Neural progenitor cell (in vitro differentiated cells): ENCODE measurements at regions not wholly inside any gene's neighbourhood (a gene's known extent, or its start where the extent isn't known, plus 50 kb on each side); places are given as distances from the start of the nearest gene placed in this dataset.

Source experiments
- DNase-seq: peaks from one replicate; pipeline ENCODE4 v3.0.0-alpha.2; 2016; ENCODE audit warnings: low spot score
- H2AFZ ChIP-seq: fragments of 200-600 bp; sonication (generic); replicated peaks from 2 replicates; pipeline ENCODE4 v1.6.1; 2016; ENCODE audit warnings: antibody characterized with exemption
- H3F3A ChIP-seq: fragments of 200-600 bp; sonication (generic); 2 replicates; pipeline ENCODE4 v1.6.1; 2016; ENCODE audit warnings: antibody characterized with exemption, low read depth
- H3K27ac ChIP-seq: fragments of 200-600 bp; sonication (generic); 2 replicates; pipeline ENCODE4 v1.5.1; 2016; ENCODE audit warnings: mild to moderate bottlenecking
- H3K27me3 ChIP-seq: fragments of 200-600 bp; sonication (generic); 2 replicates; pipeline ENCODE4 v1.6.1; 2016; ENCODE audit warnings: mild to moderate bottlenecking, moderate library complexity
- H3K36me3 ChIP-seq: fragments of 200-600 bp; sonication (generic); 2 replicates; pipeline ENCODE4 v1.5.1; 2016
- H3K4me1 ChIP-seq: fragments of 200-600 bp; sonication (generic); 2 replicates; pipeline ENCODE4 v1.6.1; 2016; ENCODE audit warnings: mixed run types
- H3K4me2 ChIP-seq: fragments of 200-600 bp; sonication (generic); 2 replicates; pipeline ENCODE4 v1.6.1; 2016
- H3K4me3 ChIP-seq: fragments of 200-600 bp; sonication (generic); 2 replicates; pipeline ENCODE4 v1.5.1; 2016
- H3K79me2 ChIP-seq: fragments of 200-600 bp; sonication (generic); 2 replicates; pipeline ENCODE4 v1.6.1; 2016; ENCODE audit warnings: low read depth
- H3K9ac ChIP-seq: fragments of 200-600 bp; sonication (generic); 2 replicates; pipeline ENCODE4 v1.6.1; 2016
- H3K9me3 ChIP-seq: fragments of 200-600 bp; sonication (generic); 2 replicates; pipeline ENCODE4 v1.5.1; 2016; ENCODE audit warnings: low read depth
- H4K20me1 ChIP-seq: fragments of 200-600 bp; sonication (generic); 2 replicates; pipeline ENCODE4 v1.6.1; 2016; ENCODE audit warnings: low read depth
- H3K27ac Mint-ChIP-seq: 3 replicates; pipeline ENCODE4 v1.8.0; 2021; ENCODE audit warnings: mixed read lengths
- H3K27me3 Mint-ChIP-seq: 2 replicates; pipeline ENCODE4 v1.8.0; 2022; ENCODE audit warnings: low read depth, mild to moderate bottlenecking, inconsistent platforms, moderate library complexity, mixed read lengths; ENCODE audit not compliant: insufficient read depth
- H3K36me3 Mint-ChIP-seq: 3 replicates; pipeline ENCODE4 v1.8.0; 2021; ENCODE audit warnings: mixed read lengths
- H3K4me1 Mint-ChIP-seq: 3 replicates; pipeline ENCODE4 v1.8.0; 2021; ENCODE audit warnings: mixed read lengths
- H3K4me3 Mint-ChIP-seq: 3 replicates; pipeline ENCODE4 v1.8.0; 2021; ENCODE audit warnings: mild to moderate bottlenecking, moderate library complexity, mixed read lengths
- H3K9me3 Mint-ChIP-seq: 3 replicates; pipeline ENCODE4 v1.8.0; 2020; ENCODE audit warnings: mixed read lengths
- EZH2 ChIP-seq: fragments of 200-600 bp; sonication (generic); IDR thresholded peaks from 2 replicates; pipeline ENCODE4 v1.6.1; 2017; ENCODE audit warnings: antibody characterized with exemption, mild to moderate bottlenecking, moderate library complexity
- EZH2phosphoT487 ChIP-seq: fragments of 200-600 bp; sonication (generic); IDR thresholded peaks from 2 replicates; pipeline ENCODE4 v1.6.1; 2017; ENCODE audit warnings: antibody characterized with exemption
- TF ChIP-seq, protein P1 (sequence below): fragments of 200-600 bp; sonication (generic); IDR thresholded peaks from 2 replicates; pipeline ENCODE4 v1.5.1; 2017; ENCODE audit warnings: antibody characterized with exemption, mild to moderate bottlenecking

DNA sequence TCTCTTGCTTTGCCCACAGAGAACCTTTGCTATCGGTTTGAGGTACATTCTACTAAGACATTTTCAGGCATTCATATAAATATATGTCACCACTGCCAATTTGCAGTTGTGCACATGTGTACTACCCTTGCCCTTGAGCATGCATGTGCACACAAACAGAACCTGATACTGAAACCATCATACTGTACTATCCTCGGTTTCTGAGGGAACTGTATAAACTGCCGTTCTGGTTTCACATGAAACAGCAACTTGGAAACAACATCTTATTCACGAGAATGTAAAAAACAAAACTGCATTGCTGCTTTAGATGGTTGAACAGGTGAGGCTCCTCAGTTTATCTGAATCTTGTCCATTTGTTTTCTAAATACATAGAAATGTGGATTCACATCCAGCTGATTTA, 151.2 kb upstream of the TMEM170B start:
- no peak overlapping the region for H3K9ac ChIP-seq
- no peaks in the 10 kb centered on the region for H3K36me3 ChIP-seq
- no peaks in the 10 kb centered on the region for H3K79me2 ChIP-seq
- H3F3A ChIP-seq = no peaks in the 10 kb centered on the region
- peaks cover 20% of the 10 kb centered on the region for H3K4me1 Mint-ChIP-seq
- H3K4me2 ChIP-seq = no peak overlapping the region
- H4K20me1 ChIP-seq = no peaks in the 10 kb centered on the region
- H2AFZ ChIP-seq = no peak overlapping the region
- H3K36me3 Mint-ChIP-seq = no peaks in the 10 kb centered on the region
- H3K4me3 Mint-ChIP-seq = no peak overlapping the region
- H3K4me3 ChIP-seq = no peak overlapping the region
- H3K27me3 Mint-ChIP-seq = no peaks in the 10 kb centered on the region
- H3K9me3 ChIP-seq = no peaks in the 10 kb centered on the region
- peaks cover 9% of the 10 kb centered on the region for H3K4me1 ChIP-seq
- no peak overlapping the region for H3K27ac Mint-ChIP-seq
- no peak for DNase-seq
- H3K27ac ChIP-seq = no peak overlapping the region
- H3K27me3 ChIP-seq = no peaks in the 10 kb centered on the region
- H3K9me3 Mint-ChIP-seq = peaks cover 2% of the 10 kb centered on the region
- no peak for TF ChIP-seq EZH2phosphoT487
- TF ChIP-seq, protein P1, sequence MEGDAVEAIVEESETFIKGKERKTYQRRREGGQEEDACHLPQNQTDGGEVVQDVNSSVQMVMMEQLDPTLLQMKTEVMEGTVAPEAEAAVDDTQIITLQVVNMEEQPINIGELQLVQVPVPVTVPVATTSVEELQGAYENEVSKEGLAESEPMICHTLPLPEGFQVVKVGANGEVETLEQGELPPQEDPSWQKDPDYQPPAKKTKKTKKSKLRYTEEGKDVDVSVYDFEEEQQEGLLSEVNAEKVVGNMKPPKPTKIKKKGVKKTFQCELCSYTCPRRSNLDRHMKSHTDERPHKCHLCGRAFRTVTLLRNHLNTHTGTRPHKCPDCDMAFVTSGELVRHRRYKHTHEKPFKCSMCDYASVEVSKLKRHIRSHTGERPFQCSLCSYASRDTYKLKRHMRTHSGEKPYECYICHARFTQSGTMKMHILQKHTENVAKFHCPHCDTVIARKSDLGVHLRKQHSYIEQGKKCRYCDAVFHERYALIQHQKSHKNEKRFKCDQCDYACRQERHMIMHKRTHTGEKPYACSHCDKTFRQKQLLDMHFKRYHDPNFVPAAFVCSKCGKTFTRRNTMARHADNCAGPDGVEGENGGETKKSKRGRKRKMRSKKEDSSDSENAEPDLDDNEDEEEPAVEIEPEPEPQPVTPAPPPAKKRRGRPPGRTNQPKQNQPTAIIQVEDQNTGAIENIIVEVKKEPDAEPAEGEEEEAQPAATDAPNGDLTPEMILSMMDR = no peak
- no peak for TF ChIP-seq EZH2

DNA sequence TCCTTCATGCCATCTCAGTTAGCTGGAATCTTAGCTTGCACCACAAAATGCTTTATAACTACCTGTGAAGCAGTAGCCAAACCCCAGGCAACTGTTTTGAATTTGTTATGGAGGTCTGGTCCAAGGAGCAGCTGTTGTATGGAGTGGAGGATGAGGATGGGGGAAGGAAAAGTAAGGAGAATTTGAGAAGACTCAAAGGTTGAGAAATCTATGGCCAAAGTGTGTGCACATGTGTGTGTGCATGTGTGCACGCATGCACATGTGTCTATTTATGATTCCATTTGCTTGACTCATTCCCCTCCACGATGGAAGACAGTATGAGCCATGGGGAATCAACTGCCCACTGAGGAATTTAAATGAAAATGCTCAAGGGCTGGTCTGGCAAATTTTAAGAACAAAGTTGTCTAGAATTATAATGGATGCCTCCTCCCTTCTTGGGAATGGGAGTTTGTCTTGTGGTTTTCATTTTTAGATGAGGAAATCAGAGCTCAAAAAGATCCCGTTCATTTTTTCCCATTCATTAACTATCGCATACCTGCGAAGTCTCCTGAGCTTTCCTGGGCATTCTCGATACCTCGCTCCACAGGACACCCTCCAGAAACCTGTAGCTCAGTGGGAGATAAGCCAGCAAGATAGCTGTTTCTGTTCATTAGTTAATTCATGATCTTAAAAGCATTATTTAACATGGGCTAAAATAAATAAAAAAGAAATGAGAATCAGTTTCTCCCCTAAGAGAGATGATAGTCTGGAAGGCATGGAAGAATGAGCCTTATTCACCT, 152.3 kb upstream of the NEDD9 start:
- no peak overlapping the region for H3K4me2 ChIP-seq
- H3K36me3 Mint-ChIP-seq = no peaks in the 10 kb centered on the region
- H3K9me3 ChIP-seq = no peaks in the 10 kb centered on the region

DNA sequence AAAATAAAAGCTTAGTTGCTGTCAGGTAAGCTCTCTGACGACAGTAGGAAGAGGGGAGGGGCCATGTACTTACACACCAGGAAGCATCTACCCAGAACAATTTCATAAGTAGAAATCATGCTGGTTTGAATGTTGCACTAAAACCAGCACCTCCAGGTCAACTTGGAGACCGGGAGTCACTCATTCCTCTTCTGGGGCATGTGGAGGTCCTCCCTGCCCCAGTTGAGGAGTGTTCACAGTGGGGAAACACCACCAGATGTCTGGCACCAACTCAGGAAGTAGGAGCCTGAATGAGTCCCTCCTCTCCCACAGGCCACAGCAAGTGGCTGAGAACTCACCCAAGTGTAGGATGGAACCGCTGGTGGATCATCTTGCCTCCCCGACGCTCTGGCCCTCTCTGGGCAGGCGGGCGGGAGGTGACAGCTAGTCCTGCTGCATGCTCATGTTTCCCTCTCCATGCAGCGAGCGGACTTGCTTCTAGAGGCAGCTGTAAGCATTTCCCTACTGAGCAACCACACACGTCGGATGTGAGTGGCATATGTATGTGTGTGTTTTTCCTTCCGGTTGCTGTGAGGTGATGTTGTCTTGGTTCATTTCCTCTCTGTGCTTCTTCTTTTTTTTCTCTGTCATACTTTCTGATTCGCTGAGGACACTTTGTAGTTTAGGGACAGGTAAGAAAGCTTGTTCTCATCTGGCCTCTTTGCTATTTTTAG, 149.5 kb upstream of the NEDD9 start:
- Mint-ChIP-seq H3K36me3 (no peaks in the 10 kb centered on the region), H3K27me3 (peaks cover 2% of the 10 kb centered on the region), H3K4me1 (peaks cover 23% of the 10 kb centered on the region), H3K9me3 (peaks cover 8% of the 10 kb centered on the region), H3K27ac (no peak overlapping the region), H3K4me3 (no peak overlapping the region)
- Histone ChIP-seq H3K79me2 (no peaks in the 10 kb centered on the region), H3K4me1 (peaks cover 9% of the 10 kb centered on the region), H3K4me2 (no peak overlapping the region), H3F3A (no peaks in the 10 kb centered on the region), H2AFZ (no peak overlapping the region), H3K9ac (no peak overlapping the region), H3K4me3 (no peak overlapping the region), H3K27me3 (no peaks in the 10 kb centered on the region), H3K9me3 (no peaks in the 10 kb centered on the region), H3K27ac (no peak overlapping the region), H4K20me1 (no peaks in the 10 kb centered on the region), H3K36me3 (no peaks in the 10 kb centered on the region)
- TF ChIP-seq, protein P1 = no peak
- TF ChIP-seq EZH2phosphoT487 (no peak), EZH2 (no peak)
- DNase-seq = no peak

More for the DNA sequence above, 152.3 kb upstream of the NEDD9 start:
- H3F3A ChIP-seq = no peaks in the 10 kb centered on the region
- H3K27ac ChIP-seq = no peak overlapping the region
- DNase-seq = no peak
- no peaks in the 10 kb centered on the region for H4K20me1 ChIP-seq
- H3K4me1 Mint-ChIP-seq = peaks cover 23% of the 10 kb centered on the region
- no peaks in the 10 kb centered on the region for H3K36me3 ChIP-seq
- H3K4me1 ChIP-seq = peaks cover 9% of the 10 kb centered on the region
- H3K4me3 Mint-ChIP-seq = no peak overlapping the region
- H3K4me3 ChIP-seq = no peak overlapping the region
- no peak overlapping the region for H3K27ac Mint-ChIP-seq
- no peak overlapping the region for H2AFZ ChIP-seq
- no peaks in the 10 kb centered on the region for H3K79me2 ChIP-seq
- no peak for TF ChIP-seq EZH2phosphoT487
- TF ChIP-seq, protein P1 = no peak
- TF ChIP-seq EZH2 = no peak
- H3K9me3 Mint-ChIP-seq = peaks cover 2% of the 10 kb centered on the region
- no peaks in the 10 kb centered on the region for H3K27me3 ChIP-seq
- H3K27me3 Mint-ChIP-seq = peaks cover 2% of the 10 kb centered on the region
- H3K9ac ChIP-seq = no peak overlapping the region
